IMR-90 (cell line): ENCODE measurements at regions not wholly inside any gene's neighbourhood (a gene's known extent, or its start where the extent isn't known, plus 50 kb on each side); places are given as distances from the start of the nearest gene placed in this dataset.

Experiments used
- MAFK ChIP-seq: IDR thresholded peaks from 2 replicates; pipeline ENCODE4 v1.6.1; 2012; ENCODE audit warnings: low read depth, low read length, improper control_type of control experiment
- POLR2A ChIP-seq: IDR thresholded peaks from 2 replicates; pipeline ENCODE4 v1.6.1; 2012; ENCODE audit warnings: mild to moderate bottlenecking, low read depth, low read length
- RFX5 ChIP-seq: IDR thresholded peaks from 2 replicates; pipeline ENCODE4 v1.8.0; 2012; ENCODE audit warnings: low read depth, mild to moderate bottlenecking, low read length, moderate library complexity
- TF ChIP-seq, protein P1 (sequence below): conservative IDR thresholded peaks from 2 replicates; pipeline ENCODE4 v1.5.1; 2012; ENCODE audit warnings: mild to moderate bottlenecking, low read depth, low read length, improper control_type of control experiment
- TF ChIP-seq, protein P2 (sequence below): fragments of 150-350 bp; IDR thresholded peaks from 2 replicates; pipeline ENCODE4 v1.6.1; 2016; ENCODE audit warnings: low read depth, mild to moderate bottlenecking, low read length, moderate library complexity, borderline replicate concordance
- TF ChIP-seq, protein P3 (sequence below): fragments of 150-350 bp; IDR thresholded peaks from 2 replicates; pipeline ENCODE4 v1.6.1; 2017; ENCODE audit warnings: mild to moderate bottlenecking, antibody characterized with exemption, low read length, low read depth

DNA sequence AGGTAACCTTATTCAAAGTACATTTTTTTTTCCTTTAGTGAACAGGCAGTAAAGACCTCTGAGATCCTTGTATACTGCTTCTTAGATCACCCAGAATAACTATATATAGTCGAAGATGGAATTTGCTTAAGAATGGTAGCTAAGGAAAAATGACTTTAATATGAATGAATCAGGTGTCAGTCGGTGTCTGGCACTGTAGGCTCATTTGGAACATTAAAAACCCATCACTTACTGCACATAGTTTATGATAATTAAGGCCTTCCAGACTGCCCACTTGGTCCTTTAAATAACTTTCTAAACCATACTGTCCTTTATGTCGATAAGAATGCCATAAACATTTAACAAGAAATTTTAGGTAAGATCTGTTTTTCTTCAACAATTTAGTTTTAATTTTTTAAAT is 981.8 kb downstream of the ROBO2 start:
- TF ChIP-seq, protein P1, sequence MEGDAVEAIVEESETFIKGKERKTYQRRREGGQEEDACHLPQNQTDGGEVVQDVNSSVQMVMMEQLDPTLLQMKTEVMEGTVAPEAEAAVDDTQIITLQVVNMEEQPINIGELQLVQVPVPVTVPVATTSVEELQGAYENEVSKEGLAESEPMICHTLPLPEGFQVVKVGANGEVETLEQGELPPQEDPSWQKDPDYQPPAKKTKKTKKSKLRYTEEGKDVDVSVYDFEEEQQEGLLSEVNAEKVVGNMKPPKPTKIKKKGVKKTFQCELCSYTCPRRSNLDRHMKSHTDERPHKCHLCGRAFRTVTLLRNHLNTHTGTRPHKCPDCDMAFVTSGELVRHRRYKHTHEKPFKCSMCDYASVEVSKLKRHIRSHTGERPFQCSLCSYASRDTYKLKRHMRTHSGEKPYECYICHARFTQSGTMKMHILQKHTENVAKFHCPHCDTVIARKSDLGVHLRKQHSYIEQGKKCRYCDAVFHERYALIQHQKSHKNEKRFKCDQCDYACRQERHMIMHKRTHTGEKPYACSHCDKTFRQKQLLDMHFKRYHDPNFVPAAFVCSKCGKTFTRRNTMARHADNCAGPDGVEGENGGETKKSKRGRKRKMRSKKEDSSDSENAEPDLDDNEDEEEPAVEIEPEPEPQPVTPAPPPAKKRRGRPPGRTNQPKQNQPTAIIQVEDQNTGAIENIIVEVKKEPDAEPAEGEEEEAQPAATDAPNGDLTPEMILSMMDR: no peak
- no peak for TF ChIP-seq RFX5
- TF ChIP-seq, protein P2, sequence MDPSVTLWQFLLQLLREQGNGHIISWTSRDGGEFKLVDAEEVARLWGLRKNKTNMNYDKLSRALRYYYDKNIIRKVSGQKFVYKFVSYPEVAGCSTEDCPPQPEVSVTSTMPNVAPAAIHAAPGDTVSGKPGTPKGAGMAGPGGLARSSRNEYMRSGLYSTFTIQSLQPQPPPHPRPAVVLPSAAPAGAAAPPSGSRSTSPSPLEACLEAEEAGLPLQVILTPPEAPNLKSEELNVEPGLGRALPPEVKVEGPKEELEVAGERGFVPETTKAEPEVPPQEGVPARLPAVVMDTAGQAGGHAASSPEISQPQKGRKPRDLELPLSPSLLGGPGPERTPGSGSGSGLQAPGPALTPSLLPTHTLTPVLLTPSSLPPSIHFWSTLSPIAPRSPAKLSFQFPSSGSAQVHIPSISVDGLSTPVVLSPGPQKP: no peak
- TF ChIP-seq POLR2A: no peak
- no peak for TF ChIP-seq MAFK
- TF ChIP-seq, protein P3, sequence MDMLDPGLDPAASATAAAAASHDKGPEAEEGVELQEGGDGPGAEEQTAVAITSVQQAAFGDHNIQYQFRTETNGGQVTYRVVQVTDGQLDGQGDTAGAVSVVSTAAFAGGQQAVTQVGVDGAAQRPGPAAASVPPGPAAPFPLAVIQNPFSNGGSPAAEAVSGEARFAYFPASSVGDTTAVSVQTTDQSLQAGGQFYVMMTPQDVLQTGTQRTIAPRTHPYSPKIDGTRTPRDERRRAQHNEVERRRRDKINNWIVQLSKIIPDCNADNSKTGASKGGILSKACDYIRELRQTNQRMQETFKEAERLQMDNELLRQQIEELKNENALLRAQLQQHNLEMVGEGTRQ: no peak
